MM.1S (cell line): ENCODE measurements at regions not wholly inside any gene's neighbourhood (a gene's known extent, or its start where the extent isn't known, plus 50 kb on each side); places are given as distances from the start of the nearest gene placed in this dataset.

Source experiments
- DNase-seq: peaks from one replicate; pipeline ENCODE4 v3.0.0-alpha.2; 2015
- H2AFZ ChIP-seq: fragments of 300-600 bp; sonication (generic); 2 replicates; pipeline ENCODE4 v1.6.0; 2016; ENCODE audit warnings: antibody characterized with exemption, low read length
- H3F3A ChIP-seq: fragments of 300-600 bp; sonication (generic); 2 replicates; pipeline ENCODE4 v1.6.1; 2016; ENCODE audit warnings: mild to moderate bottlenecking, antibody characterized with exemption, low read length, moderate library complexity, mixed read lengths; ENCODE audit not compliant: insufficient read depth
- H3K27ac ChIP-seq: fragments of 300-600 bp; sonication (generic); 2 replicates; pipeline ENCODE4 v1.5.1; 2016; ENCODE audit warnings: mild to moderate bottlenecking, low read length
- H3K27me3 ChIP-seq: fragments of 300-600 bp; sonication (generic); replicated peaks from 2 replicates; pipeline ENCODE4 v1.6.0; 2016; ENCODE audit warnings: low read length; ENCODE audit not compliant: insufficient read depth
- H3K36me3 ChIP-seq: fragments of 300-600 bp; sonication (generic); replicated peaks from 2 replicates; pipeline ENCODE4 v1.6.1; 2016; ENCODE audit warnings: mild to moderate bottlenecking, low read length, mixed read lengths; ENCODE audit not compliant: insufficient read depth
- H3K4me1 ChIP-seq: fragments of 300-600 bp; sonication (generic); 2 replicates; pipeline ENCODE4 v1.6.1; 2016; ENCODE audit warnings: low read length, mixed read lengths
- H3K4me2 ChIP-seq: fragments of 300-600 bp; sonication (generic); 2 replicates; pipeline ENCODE4 v1.6.0; 2016; ENCODE audit warnings: low read depth, low read length
- H3K4me3 ChIP-seq: fragments of 300-600 bp; sonication (generic); 2 replicates; pipeline ENCODE4 v1.5.1; 2016; ENCODE audit warnings: low read length, mixed read lengths
- H3K79me2 ChIP-seq: fragments of 300-600 bp; sonication (generic); 2 replicates; pipeline ENCODE4 v1.6.1; 2016; ENCODE audit warnings: mixed run types, low read length, mixed read lengths
- H3K9ac ChIP-seq: fragments of 300-600 bp; sonication (generic); 2 replicates; pipeline ENCODE4 v1.6.1; 2016; ENCODE audit warnings: low read length, mixed read lengths
- H3K9me2 ChIP-seq: fragments of 300-600 bp; sonication (generic); replicated peaks from 2 replicates; pipeline ENCODE4 v1.6.1; 2016; ENCODE audit warnings: mild to moderate bottlenecking, low read length, mixed read lengths; ENCODE audit not compliant: insufficient read depth
- H3K9me3 ChIP-seq: fragments of 300-600 bp; sonication (generic); replicated peaks from 2 replicates; pipeline ENCODE4 v1.6.1; 2016; ENCODE audit warnings: mild to moderate bottlenecking, low read length, mixed read lengths; ENCODE audit not compliant: insufficient read depth
- H4K20me1 ChIP-seq: fragments of 300-600 bp; sonication (generic); 2 replicates; pipeline ENCODE4 v1.6.1; 2016; ENCODE audit warnings: mild to moderate bottlenecking, low read length, moderate library complexity, mixed read lengths; ENCODE audit not compliant: insufficient read depth
- CTCF ChIP-seq: fragments of 300-600 bp; sonication (generic); IDR thresholded peaks from 2 replicates; pipeline ENCODE4 v1.5.1; 2016; ENCODE audit warnings: antibody characterized with exemption, low read length, mixed read lengths
- EZH2 ChIP-seq: fragments of 300-600 bp; sonication (generic); optimal IDR thresholded peaks from 2 replicates; pipeline ENCODE3; 2017; ENCODE audit warnings: low read depth, mild to moderate bottlenecking, antibody characterized with exemption, low read length, mixed read lengths
- EZH2phosphoT487 ChIP-seq: fragments of 300-600 bp; sonication (generic); IDR thresholded peaks from 2 replicates; pipeline ENCODE4 v1.6.1; 2018; ENCODE audit warnings: antibody characterized with exemption, low read length

- no peak for DNase-seq
- Histone ChIP-seq H3F3A (no peaks in the 10 kb centered on the region), H2AFZ (no peak overlapping the region), H3K27ac (no peak overlapping the region), H3K9ac (no peak overlapping the region), H4K20me1 (no peaks in the 10 kb centered on the region), H3K9me2 (no peaks in the 10 kb centered on the region), H3K9me3 (no peaks in the 10 kb centered on the region), H3K79me2 (no peaks in the 10 kb centered on the region), H3K27me3 (no peaks in the 10 kb centered on the region), H3K36me3 (no peaks in the 10 kb centered on the region), H3K4me1 (no peaks in the 10 kb centered on the region), H3K4me2 (no peak overlapping the region), H3K4me3 (no peak overlapping the region)
- TF ChIP-seq CTCF: no peak
- no peak for TF ChIP-seq EZH2phosphoT487
- no peak for TF ChIP-seq EZH2
These were observed 85.3 kb upstream of the USP25 start for GRCh38 chr21:15644489-15644888.

- Histone ChIP-seq H3K9ac (no peak overlapping the region), H3K4me3 (no peak overlapping the region), H3K4me2 (no peak overlapping the region), H4K20me1 (no peaks in the 10 kb centered on the region), H3K4me1 (no peaks in the 10 kb centered on the region), H3K27ac (no peak overlapping the region), H3K9me2 (no peaks in the 10 kb centered on the region), H3K79me2 (no peaks in the 10 kb centered on the region), H3F3A (no peaks in the 10 kb centered on the region), H3K27me3 (no peaks in the 10 kb centered on the region), H3K36me3 (no peaks in the 10 kb centered on the region), H3K9me3 (no peaks in the 10 kb centered on the region), H2AFZ (no peak overlapping the region)
- TF ChIP-seq EZH2 (no peak), EZH2phosphoT487 (no peak), CTCF (no peak)
- no peak for DNase-seq
These were observed 84.0 kb upstream of the USP25 start for GRCh38 chr21:15645830-15646229.

GRCh38 chr21:15650735-15651134 lies 79.0 kb upstream of the USP25 start:
- H3K9ac ChIP-seq: no peak overlapping the region
- H3K27ac ChIP-seq: no peak overlapping the region
- H2AFZ ChIP-seq: no peak overlapping the region
- H3K4me3 ChIP-seq: no peak overlapping the region
- H3K4me1 ChIP-seq: no peaks in the 10 kb centered on the region
- no peaks in the 10 kb centered on the region for H3F3A ChIP-seq
- TF ChIP-seq EZH2 (no peak), EZH2phosphoT487 (no peak), CTCF (no peak)
- no peaks in the 10 kb centered on the region for H3K9me3 ChIP-seq
- H3K4me2 ChIP-seq: no peak overlapping the region
- H3K9me2 ChIP-seq: no peaks in the 10 kb centered on the region
- H4K20me1 ChIP-seq: no peaks in the 10 kb centered on the region
- H3K27me3 ChIP-seq: no peaks in the 10 kb centered on the region
- no peak for DNase-seq
- no peaks in the 10 kb centered on the region for H3K36me3 ChIP-seq
- H3K79me2 ChIP-seq: no peaks in the 10 kb centered on the region
